Activated naive CD4-positive, alpha-beta T cell treated with anti-CD3 and anti-CD28 coated beads, Interleukin-2, amount 50 U/mL, for 16 hours (primary cell): ENCODE measurements at regions not wholly inside any gene's neighbourhood (a gene's known extent, or its start where the extent isn't known, plus 50 kb on each side); places are given as distances from the start of the nearest gene placed in this dataset.
"Not testable (repeated sequence)": the region's sequence is repeated elsewhere in the genome, so short reads cannot be mapped to it uniquely, and the experiment has no call there.

Source experiments
- DNase-seq: peaks from one replicate; pipeline ENCODE4 v3.0.0-alpha.2; 2020

DNA sequence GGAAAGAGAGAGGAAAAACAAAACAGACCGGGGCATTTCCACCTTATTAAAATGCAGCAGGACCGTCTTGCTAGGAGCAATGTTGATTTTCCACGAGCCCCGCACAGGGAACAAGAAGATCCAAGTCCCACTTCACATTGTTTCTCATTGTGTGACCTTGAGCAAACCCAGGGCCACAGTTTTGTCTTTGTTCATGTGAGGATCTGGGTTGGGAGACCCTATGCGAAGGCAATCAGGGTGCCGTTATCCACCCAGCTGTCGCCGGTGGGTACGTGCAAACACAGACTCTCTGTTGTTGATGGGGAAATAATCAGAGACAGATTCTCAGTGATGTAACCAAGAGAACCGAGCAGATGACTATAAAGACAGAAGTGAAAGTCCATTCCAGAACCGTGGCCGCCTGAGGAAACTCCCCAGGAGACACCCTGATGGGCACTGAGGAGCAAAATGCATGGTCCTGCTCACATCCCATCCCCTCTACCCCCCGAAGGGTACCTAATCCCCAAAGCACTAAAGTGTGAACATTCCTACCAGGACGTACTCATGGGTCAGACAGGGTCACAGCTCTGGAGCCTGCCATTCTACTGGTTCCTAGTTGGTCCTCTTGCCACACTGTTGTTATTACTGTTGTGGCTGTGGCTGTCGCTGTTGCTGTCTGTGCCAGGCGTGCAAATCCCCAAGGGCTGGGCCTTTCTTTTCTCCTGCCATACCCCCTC is 102.7 kb upstream of the RBPJ start:
- no peak for DNase-seq

DNA sequence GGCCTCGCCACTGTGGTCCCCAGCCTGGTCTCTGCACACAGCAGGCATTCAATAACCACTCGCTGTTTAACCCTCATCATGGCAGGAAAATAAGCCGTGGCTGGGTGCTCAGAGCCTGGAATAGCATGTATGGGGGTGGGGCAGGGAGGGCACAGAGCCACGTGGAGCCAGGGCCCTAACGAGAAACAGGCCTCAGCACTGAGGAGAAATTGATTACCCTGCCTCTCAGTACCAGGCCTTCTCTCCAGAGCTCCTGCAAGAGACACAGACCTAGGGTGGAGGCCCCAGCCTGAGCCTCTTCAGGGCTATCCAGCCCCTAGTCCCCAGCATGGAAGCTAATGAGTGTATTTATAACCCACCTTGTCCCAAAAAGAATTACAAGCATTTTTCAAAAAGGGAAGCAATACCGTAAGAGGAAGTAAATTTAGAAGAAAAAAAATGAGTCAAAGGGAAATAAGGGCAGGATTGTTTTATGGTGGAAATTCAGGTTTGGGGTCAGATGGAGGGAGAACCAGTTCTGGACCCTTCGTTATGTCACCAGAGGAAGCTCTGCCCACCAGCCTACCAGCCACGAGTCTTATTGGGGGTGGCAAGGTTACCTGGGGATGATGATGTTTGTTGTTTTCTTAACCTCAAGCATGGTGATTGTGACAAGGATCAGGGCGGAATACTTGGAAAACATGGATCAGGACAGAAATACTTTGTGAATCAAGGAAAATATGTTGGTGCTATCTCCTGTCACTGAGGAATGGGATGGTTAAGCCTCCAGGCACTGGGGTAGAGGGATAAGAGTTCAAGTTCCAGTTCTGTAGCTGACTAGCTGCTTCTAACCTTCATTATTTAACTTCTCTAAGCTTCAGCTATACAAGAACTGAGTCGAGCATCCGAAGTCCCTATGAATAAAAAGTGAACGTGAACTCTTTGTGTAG is 101.9 kb upstream of the RBPJ start:
- no peak for DNase-seq

DNA sequence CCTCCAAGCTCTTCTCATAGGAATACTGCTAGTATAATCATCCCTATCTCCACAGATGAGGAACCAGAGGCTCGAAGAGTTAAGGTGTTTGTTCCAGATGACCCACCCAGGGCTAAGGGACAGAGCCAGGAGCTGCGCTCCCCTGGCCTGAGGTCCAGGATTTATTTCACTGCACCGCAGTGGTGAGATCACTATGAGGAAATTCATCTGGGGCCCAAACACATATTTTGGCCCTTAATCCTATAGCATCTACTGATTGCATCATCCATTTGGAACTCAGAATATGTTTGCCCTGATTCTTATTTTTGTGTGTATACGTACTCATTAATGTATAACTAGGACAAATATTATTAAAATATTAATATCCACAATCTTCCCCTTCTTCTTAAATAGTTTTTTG is 100.1 kb upstream of the RBPJ start:
- DNase-seq, result no peak

DNA sequence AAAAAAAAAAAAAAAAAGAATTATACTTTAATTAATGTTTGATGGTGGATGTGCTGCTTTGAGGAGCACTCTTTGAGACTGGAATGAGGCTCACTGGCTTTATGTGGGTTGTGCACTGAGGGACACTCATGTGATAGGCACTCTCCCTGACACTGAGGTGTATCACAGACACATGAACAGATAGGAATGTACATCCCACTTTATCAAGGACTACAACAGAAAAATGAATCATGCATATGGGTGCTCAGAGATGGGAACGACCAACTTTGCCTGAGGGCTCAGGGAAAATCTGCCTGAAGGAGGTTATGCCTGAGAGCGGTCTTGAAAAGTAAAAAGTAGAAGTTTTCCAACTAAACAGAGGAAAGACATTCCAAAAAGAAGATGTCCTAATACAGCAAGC is 97.7 kb upstream of the RBPJ start:
- no peak for DNase-seq

DNA sequence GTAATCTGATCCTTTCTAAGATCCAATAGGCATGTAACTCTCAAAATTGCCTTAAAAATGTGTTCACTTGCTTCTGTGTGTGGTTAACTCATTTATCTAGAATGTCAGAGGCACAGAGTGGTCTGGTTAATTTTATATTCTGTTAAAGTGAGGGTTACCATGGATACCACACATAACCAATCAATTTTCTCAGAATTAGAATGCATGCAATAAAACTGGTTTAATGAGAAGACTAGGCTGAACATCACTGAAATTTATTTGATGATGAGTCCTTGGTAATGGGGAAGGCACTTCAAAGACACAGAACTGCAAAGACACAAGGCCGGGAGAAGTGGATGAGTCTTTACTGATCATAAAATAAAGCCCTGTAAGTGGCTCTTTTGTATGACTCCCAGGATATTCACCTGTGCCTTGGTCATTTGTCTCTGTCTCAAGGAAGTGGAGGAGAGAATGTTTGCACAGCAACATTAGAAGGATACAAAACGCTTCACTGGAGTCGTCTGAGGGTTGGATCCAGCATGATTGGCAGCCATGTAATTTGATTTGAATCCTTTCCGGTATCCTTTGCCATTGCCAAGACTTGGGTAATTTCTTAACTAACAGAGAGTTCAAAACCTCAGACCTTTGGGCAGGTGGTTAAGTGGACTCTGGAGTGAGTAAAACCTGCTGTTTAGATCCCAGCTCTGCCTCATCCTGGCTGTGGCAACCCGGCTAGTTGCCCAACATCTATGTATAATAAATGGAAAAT is 94.0 kb upstream of the RBPJ start:
- no peak for DNase-seq

DNA sequence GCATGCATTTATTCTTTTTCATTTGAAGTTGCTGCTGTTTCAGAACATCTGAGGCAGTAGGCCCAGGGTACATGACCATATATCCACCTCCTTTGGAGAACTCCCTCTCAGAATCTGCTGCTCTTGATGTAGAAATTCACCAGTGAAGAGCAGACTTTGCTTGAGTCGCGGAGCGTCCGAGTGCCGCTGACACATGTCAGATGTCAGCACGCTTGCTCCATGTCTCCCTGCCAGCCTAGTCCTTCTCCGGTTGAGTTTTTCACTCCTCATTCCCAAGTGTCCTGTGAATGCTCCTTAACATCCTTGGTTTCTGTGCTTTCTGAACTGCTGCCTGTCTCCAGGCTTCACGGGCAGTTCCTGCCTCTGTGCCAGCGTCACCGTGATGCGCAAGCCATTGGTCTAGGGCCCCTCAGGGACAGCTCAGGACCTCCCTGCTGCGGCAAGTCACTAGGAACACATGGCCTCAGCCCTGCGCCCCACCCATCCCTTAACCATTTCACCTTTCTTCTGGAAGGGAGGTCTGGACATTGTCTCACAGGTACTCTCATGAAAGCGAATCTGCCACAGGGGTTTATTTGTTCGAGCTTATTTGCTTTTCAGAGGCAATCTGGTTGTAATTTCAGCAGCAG is 93.1 kb upstream of the RBPJ start:
- DNase-seq, result no peak

DNA sequence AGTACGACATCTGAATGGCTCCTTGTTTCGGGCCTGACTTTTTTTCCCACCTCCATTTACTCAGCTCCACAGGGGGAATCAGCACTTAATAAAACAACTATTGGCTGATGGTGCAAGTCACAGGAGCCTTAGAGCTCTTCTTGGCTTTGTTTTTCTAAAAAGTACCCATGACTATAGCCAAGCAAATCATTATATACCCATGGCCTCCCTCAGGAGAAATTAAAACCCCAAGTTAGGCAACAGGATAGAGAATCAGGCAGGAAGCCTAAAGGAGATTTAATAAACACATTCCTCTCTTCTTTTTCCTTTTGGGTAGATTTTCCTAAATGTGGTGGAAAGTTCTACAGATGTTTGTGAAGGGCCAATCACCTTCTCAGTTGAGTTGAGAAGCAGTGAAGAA is 91.9 kb upstream of the RBPJ start:
- no peak for DNase-seq

DNA sequence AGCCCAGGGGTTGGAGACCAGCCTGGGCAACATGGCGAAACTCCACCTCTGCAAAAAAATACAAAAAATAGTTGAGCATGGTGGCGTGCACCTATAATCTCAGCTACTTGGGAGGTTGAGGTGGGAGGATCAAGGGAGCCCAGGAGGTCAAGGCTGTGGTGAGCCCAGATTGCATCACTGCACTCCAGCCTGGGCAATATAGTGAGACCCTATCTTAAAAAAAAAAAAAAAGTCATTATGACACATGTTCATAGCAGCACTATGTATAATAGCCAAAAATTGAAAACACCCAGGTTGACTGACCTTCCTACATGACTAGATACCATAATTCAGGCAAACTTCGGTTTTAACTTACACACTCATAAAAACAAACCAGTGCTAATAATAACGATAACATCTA is 90.8 kb upstream of the RBPJ start:
- no peak for DNase-seq

DNA sequence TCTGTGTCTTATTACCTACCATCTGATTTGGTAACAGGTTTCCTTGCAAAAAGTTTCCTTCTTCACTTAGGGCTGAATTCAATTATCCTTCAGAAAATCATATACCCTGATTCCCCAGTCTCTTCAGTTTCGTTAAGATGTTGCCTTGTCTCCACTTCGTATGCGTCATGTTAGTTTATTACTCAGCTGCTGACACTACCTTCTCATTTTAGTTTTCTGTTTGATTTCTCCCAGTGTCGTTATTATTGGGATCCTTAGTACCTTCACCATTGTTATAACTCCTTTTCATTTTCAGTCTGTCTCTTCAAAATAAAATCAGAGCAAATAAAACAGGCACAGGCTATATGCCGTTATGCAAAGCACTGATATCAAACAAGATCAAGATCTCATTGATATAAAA is 87.5 kb upstream of the RBPJ start:
- DNase-seq, result no peak

DNA sequence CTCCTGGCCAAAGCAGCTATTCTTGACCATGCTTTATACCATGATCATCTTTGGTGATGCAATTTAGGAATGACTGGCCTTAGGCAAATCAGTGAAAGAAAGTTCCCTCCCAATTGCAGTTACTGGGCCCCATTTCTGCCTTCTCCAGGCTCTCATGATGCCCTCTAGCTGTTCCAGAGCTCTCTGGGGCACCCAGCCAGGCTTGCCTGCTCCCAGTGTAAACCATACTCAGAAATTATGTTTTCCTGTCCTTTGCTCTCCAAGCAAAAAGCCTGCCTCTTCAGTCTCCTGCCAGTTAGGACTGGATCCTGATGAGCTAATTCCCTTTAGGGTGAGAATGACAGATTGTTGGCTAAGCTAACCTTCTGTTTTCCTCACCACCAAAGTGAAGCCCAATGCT is 85.3 kb upstream of the RBPJ start:
- DNase-seq, result no peak

DNA sequence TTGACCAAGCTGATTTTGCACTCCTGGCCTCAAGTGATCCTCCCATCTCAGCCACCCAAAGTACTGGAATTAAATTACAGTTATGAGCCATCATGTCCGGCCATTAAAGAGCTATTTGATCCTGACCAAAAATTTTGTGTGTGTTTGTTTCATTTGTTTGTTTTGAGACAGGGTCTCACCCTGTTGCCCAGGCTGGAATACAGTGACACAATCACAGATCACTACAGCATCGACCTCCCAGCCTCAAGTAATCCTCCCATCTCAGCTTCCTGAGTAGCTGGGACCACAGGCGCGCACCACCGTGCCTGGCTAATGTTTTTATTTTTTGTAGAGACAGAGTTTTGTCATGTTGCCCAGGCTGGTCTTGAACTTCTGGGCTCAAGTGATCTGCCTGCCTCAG is 82.9 kb upstream of the RBPJ start:
- no peak for DNase-seq

DNA sequence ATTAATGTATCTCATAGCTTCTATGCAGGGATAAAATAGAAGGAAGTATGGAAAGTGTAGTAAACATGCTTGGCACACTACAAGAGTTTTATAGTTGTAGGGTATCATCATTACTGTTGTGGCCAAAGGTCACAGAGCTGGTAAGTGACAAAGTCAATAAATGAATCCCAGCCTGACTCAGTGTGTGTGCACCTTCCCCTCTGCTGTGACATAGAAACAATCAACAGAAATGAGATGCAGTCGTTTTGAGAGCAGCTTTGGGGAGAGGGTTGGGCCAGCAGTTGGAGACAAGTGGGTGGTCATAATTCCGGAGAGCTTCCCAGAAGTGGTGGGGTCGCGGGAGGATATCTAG is 82.4 kb upstream of the RBPJ start:
- DNase-seq, result no peak

DNA sequence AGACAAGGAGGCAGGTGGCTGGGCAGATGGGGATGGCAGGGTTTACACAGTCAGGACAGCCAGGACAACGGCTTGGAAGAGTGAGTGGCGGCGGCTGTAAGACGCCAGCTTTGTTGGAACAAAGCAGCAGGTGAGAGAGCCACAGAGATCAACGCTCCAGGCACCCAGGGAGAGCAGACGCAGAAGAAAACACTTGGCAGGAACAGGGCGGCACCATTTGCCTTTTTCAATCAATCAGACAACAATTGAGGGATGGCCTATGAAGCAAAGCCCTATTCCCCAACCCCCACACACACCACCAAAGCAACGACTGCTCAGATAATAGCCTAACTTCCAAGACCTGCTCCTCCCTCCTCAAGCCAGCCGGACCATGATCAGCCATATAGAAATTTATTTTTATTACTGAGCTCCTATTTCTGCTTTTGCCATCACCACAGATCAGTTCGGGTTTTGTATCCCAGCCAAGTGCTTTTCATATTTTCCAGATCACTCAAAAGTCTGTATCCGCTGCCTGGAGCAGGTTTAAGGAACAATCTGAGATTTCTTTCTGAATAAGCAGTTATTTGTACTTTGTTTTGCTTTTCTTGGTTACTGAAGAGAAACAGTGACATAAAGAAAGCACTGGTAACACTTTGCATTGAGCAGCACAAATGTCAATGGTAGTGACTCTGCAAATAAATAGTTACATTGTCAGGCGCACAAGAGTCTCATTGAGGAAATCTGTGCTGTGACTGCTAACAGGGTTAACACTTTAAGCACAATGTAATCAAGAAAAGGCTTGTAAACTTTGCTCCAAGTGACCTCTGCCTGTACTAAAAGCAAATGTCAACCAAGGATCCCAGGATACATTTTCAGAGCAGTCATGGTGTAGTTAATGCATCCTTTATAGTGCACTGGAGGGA is 81.8 kb upstream of the RBPJ start:
- DNase-seq, result no peak

DNA sequence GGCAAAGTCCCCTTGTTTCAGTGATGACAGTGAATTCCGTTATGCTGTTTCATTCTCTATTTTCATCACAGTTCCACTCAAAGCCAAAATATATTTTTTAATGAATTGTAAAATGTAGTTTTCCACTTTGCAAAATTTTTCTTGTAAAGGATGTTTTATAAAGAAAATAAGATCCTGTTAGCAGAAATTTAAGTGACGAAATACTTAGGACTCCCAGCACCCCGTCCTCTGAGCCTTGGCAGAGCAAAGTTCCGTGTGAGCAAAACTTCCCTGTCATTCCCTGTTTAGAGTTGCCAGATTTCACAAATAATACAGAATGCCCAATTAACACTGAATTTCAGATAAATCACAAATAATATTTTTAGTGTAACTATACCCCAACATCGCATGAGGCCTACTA is 81.0 kb upstream of the RBPJ start:
- no peak for DNase-seq

DNA sequence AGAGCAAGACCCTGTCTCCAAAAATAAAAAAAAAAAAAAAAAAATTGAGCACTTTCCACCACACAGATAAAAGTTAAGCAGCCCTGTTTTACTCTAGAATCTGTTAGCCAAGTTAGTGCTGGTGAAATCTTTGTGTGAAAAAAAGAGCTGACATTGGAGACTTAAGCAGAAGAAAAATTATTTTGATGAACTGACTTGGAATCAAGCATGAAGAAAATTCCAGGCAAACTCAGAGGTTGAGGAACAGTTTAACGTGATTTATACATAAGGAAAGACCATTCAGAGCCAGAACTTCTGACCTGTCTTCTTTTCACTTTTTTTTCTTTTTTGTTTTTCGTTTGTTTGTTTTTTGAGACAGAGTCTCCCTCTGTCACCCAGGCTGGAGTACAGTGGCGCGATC is 79.6 kb upstream of the RBPJ start:
- no peak for DNase-seq

DNA sequence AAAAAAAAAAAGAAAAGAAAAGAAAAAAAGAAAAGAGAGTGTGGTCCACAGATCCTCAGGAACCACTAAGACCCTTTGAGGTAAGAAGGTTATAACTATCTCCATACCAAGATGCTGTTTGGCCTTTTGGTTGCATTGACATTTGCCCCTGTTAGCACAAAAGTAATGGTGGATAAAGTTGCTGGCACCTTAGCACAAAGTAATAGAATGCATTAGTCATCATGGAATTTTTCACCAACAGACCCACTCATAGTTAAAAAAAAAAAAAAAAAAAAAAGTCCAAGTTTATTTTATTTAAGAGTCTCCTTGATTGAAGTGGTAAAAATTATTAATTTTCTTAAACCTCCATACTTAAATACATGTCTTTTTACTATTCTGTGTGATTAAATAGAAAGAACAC is 78.4 kb upstream of the RBPJ start:
- DNase-seq, result no peak

DNA sequence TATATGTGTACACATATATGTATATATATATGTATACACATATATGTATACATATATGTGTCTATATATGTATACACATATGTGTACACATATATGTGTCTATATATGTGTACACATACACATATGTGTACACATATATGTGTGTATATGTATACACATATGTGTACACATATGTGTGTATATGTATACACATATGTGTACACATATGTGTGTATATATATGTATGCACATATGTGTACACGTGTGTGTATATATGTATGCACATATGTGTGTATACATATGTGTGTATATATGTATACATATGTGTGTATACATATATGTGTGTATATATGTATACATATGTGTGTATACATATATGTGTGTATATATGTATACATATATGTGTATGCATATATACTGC is 76.7 kb upstream of the RBPJ start:
- not testable (repeated sequence) for DNase-seq

DNA sequence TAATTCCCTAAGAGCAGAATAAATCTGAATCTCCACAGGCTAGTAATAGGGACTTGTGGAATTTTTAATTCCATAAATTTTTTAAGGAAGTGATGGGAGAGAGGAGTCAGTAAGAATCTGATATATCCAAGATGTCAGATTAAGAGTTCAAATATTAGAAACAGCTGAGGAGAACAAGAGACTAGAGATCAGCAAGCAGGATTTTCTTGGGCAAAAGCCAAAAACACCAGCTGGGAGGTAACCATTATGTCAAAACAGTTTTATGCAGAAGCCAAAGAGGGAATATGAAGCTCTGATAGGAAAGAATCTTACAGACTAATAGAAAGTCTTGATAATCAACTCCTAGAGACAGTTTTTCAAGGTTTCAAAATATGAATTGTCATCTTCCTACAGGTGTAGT is 72.2 kb upstream of the RBPJ start:
- no peak for DNase-seq

DNA sequence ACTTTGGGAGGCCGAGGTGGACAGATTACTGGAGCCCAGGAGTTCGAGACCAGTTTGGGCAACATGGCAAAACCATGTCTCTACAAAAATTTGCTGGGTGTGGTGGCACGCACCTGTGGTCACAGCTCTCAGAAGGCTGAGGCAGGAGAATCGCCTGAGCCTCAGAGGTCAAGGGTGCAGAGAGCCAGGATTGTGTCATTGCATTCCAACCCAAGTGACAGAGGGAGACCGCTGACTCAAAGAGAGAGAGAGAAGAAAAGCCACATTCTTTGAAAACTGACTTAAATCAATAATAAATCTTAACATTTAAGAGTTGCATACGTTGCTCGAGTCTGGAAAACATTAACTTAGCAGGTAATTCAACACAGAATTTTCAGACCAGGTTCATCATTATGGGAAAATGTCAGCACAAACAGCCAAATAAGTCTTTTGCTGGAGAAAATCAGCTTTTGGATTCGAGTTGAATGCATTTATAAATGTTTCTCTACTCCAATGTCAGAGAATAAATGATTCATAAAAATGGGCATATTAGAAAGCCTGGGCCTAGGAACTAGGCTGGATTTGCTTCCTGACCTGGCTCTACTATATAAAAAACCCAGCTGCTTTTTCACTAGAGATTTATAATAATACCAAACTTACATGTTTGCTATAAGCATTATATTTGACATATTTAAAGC is 68.3 kb upstream of the RBPJ start:
- DNase-seq, result no peak

DNA sequence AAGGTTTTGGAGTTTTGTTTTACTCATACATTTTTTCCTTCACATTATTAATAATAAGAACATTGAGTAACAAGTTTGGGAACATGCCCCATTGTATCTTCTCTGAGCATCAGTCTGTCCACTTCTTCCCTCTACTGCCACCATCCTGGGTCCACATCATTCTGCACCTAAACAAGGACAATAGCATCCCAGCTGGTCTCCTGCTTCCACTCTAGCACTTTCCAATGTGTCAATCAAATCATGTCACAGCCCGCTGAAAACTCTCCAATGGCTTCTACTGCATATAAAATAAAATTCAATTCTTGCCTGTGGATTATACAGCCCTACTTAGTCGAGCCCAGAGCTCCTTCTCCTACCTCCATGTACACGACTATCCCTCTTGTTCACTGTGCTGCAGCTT is 66.8 kb upstream of the RBPJ start:
- no peak for DNase-seq

DNA sequence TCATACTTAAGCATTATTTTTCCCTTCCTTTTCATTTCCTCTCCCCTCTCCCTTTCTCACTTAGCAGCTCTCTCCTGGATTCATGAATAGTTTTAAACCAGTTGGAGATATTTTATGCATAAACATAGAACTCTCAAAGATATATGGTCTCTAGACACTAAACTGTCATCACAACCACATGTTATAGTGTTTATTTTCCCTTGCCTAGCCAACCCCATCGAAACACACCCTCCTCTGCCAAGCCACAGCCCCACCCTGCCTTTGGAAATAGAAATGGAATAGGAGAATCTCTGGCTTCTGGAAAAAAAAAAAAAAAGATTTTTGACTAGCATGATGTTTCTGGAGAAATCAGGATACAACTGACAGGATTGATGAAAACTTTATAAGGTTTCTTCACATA is 64.8 kb upstream of the RBPJ start:
- no peak for DNase-seq

DNA sequence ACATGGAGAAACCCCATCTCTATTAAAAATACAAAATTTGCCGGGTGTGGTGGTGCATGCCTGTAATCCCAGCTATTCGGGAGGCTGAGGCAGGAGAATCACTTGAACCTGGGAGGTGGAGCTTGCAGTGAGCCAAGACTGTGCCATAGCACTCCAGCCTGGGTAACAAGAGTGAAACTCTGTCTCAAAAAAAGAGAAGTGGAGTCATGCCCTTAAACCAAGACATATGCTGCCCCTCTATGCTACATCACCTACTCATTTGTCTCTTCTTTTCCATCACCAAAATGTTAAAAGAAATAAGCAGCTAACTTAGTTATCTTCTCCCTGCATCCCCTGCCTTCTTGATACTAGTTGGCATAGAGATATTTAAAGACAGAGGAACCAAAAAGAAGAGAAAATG is 63.4 kb upstream of the RBPJ start:
- DNase-seq, result not testable (repeated sequence)
